ENCODE measurements at regions not wholly inside any gene's neighbourhood (a gene's known extent, or its start where the extent isn't known, plus 50 kb on each side); places are given as distances from the start of the nearest gene placed in this dataset.
"Not testable (repeated sequence)": the region's sequence is repeated elsewhere in the genome, so short reads cannot be mapped to it uniquely, and the experiment has no call there.

DNA sequence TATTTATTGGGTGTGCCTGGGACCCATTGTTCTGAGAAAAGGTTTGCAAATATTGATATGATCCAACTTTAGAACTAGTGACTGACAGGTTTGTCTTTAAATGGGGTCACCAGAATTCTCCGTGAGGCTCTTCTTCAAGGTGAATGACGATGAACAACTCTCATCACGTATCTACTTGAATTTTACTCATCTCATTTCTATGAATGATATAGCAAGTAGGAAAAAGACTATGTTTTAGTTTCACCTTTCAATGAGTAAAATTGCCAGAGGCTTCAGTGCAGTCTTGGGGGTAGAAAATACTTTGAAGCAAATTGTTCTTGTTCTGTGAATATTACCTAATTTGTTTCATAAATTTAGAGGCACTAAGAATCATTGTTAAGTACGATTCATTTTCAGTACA, 232.0 kb downstream of the ANKRD36 start:
- TF ChIP-seq, protein P1, sequence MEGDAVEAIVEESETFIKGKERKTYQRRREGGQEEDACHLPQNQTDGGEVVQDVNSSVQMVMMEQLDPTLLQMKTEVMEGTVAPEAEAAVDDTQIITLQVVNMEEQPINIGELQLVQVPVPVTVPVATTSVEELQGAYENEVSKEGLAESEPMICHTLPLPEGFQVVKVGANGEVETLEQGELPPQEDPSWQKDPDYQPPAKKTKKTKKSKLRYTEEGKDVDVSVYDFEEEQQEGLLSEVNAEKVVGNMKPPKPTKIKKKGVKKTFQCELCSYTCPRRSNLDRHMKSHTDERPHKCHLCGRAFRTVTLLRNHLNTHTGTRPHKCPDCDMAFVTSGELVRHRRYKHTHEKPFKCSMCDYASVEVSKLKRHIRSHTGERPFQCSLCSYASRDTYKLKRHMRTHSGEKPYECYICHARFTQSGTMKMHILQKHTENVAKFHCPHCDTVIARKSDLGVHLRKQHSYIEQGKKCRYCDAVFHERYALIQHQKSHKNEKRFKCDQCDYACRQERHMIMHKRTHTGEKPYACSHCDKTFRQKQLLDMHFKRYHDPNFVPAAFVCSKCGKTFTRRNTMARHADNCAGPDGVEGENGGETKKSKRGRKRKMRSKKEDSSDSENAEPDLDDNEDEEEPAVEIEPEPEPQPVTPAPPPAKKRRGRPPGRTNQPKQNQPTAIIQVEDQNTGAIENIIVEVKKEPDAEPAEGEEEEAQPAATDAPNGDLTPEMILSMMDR (IDR thresholded peaks at IDR 0.05; ENCODE audit: extremely low read depth in 1 of 2, insufficient read depth in 1 of 2, low read depth in 1 of 2, low read length in 2 of 2), result not testable (repeated sequence)
- not testable (repeated sequence) for TF ChIP-seq GATA2 (IDR thresholded peaks at IDR 0.05; ENCODE audit: insufficient read depth, insufficient read length, low read depth, low read length); MYC (IDR thresholded peaks at IDR 0.05; ENCODE audit: low read depth, low read length)

All from endothelial cell of umbilical vein (primary cell).